A673 (cell line): ENCODE measurements at regions not wholly inside any gene's neighbourhood (a gene's known extent, or its start where the extent isn't known, plus 50 kb on each side); places are given as distances from the start of the nearest gene placed in this dataset.

ENCODE experiments used
- BruUV-seq: library from RNA; stranded (reverse); fragments of 400-500 nt; replicated peaks from 2 replicates; lab custom pipeline; 2021; lab: Mats Ljungman, UMichigan
- CTCF ChIA-PET: fragments of 300-600 bp; sonication (Branson Sonifier 250); formaldehyde crosslinking; loops from one replicate; lab custom pipeline; 2022; ENCODE audit warnings: antibody characterized with exemption; lab: Charles Lee
- POLR2A ChIA-PET: fragments of 300-600 bp; sonication (Branson Sonifier 250); formaldehyde crosslinking; loops from one replicate; lab custom pipeline; 2022; ENCODE audit warnings: antibody characterized with exemption; ENCODE audit not compliant: low non-redundant PET; lab: Charles Lee
- DNase-seq: peaks from one replicate; pipeline ENCODE4 v3.0.0-alpha.2; 2015; ENCODE audit warnings: low spot score
- H3K27ac ChIP-seq: fragments of 200-600 bp; sonication (generic); 2 replicates; pipeline ENCODE4 v1.5.1; 2016; ENCODE audit warnings: mixed run types, low read depth, mild to moderate bottlenecking, mixed read lengths, antibody characterized with exemption, low read length; ENCODE audit not compliant: poor library complexity, severe bottlenecking
- H3K27me3 ChIP-seq: fragments of 200-600 bp; sonication (generic); replicated peaks from 2 replicates; pipeline ENCODE4 v1.6.1; 2017; ENCODE audit warnings: mixed run types, low read depth, mild to moderate bottlenecking, mixed read lengths, antibody characterized with exemption, low read length; ENCODE audit not compliant: insufficient read depth, poor library complexity
- H3K36me3 ChIP-seq: fragments of 200-600 bp; sonication (generic); 2 replicates; pipeline ENCODE4 v1.6.1; 2016; ENCODE audit warnings: mixed run types, mild to moderate bottlenecking, mixed read lengths, antibody characterized with exemption, low read length; ENCODE audit not compliant: insufficient read depth, poor library complexity, severe bottlenecking
- H3K4me1 ChIP-seq: fragments of 200-600 bp; sonication (generic); 2 replicates; pipeline ENCODE4 v1.6.1; 2017; ENCODE audit warnings: mixed run types, mild to moderate bottlenecking, mixed read lengths, antibody characterized with exemption, low read length; ENCODE audit not compliant: insufficient read depth, poor library complexity, severe bottlenecking
- H3K4me3 ChIP-seq: fragments of 200-600 bp; sonication (generic); 2 replicates; pipeline ENCODE4 v1.5.1; 2016; ENCODE audit warnings: low read depth, mixed run types, mild to moderate bottlenecking, mixed read lengths, low read length; ENCODE audit not compliant: poor library complexity, severe bottlenecking
- H3K9me3 ChIP-seq: fragments of 200-600 bp; sonication (generic); 2 replicates; pipeline ENCODE4 v1.6.1; 2016; ENCODE audit warnings: mixed run types, low read depth, mild to moderate bottlenecking, mixed read lengths, antibody characterized with exemption, low read length; ENCODE audit not compliant: poor library complexity, severe bottlenecking
- CTCF ChIP-seq: fragments of 300-800, 200-600 bp; sonication (generic); conservative IDR thresholded peaks from 2 replicates; pipeline ENCODE4 v1.5.1; 2017; ENCODE audit warnings: low read depth, mild to moderate bottlenecking, antibody characterized with exemption, low read length, moderate library complexity, mixed read lengths
- EZH2 ChIP-seq: fragments of 200-600 bp; sonication (generic); IDR thresholded peaks from 2 replicates; pipeline ENCODE4 v1.6.1; 2017; ENCODE audit warnings: borderline replicate concordance, low read depth, mild to moderate bottlenecking, mixed read lengths, antibody characterized with exemption, low read length; ENCODE audit not compliant: poor library complexity, severe bottlenecking
- intact Hi-C: fragments of 100-400 bp; cut with micrococcal nuclease; formaldehyde crosslinking; loops from one replicate; pipeline ENCODE4 v1.10.0; 2022; ENCODE audit not compliant: unreplicated experiment

GRCh38 chr1:232695621-232696385, 65.9 kb upstream of the SIPA1L2 start:
- Histone ChIP-seq H3K36me3 (no peaks in the 10 kb centered on the region), H3K27me3 (no peaks in the 10 kb centered on the region), H3K4me1 (no peaks in the 10 kb centered on the region), H3K9me3 (no peaks in the 10 kb centered on the region), H3K4me3 (no peak overlapping the region), H3K27ac (no peak overlapping the region)
- intact Hi-C loops: no loop called here
- no TSS peak for BruUV-seq
- CTCF ChIA-PET: no interaction called here
- TF ChIP-seq EZH2 (no peak), CTCF (no peak)
- POLR2A ChIA-PET: no interaction called here
- no peak for DNase-seq

- H3K27me3 ChIP-seq: no peaks in the 10 kb centered on the region
- POLR2A ChIA-PET: no interaction called here
- no peak overlapping the region for H3K4me3 ChIP-seq
- H3K4me1 ChIP-seq: no peaks in the 10 kb centered on the region
- H3K27ac ChIP-seq: no peak overlapping the region
- no peak for DNase-seq
- H3K36me3 ChIP-seq: no peaks in the 10 kb centered on the region
- TF ChIP-seq CTCF (no peak), EZH2 (no peak)
- no peaks in the 10 kb centered on the region for H3K9me3 ChIP-seq
- intact Hi-C loops: no loop called here
- BruUV-seq: no TSS peak
- CTCF ChIA-PET: no interaction called here
These were observed 66.5 kb upstream of the SIPA1L2 start for GRCh38 chr1:232696466-232696865.

- Histone ChIP-seq H3K4me3 (no peak overlapping the region), H3K27ac (no peak overlapping the region), H3K4me1 (no peaks in the 10 kb centered on the region), H3K36me3 (no peaks in the 10 kb centered on the region), H3K9me3 (no peaks in the 10 kb centered on the region), H3K27me3 (no peaks in the 10 kb centered on the region)
- ChIA-PET POLR2A (no interaction called here), CTCF (no interaction called here)
- BruUV-seq: no TSS peak
- TF ChIP-seq CTCF (no peak), EZH2 (no peak)
- intact Hi-C loops: no loop called here
- DNase-seq: no peak
These were observed 67.4 kb upstream of the SIPA1L2 start for GRCh38 chr1:232697187-232697822.
